Body of pancreas (tissue), 4 donors: ENCODE measurements at regions not wholly inside any gene's neighbourhood (a gene's known extent, or its start where the extent isn't known, plus 50 kb on each side); places are given as distances from the start of the nearest gene placed in this dataset.

ENCODE experiments used
- ATAC-seq: fragments of 150-250 bp; one replicate; pipeline ENCODE4 v1.9.1; 2016
- DNase-seq, 4 donors: peaks; one replicate each; pipeline ENCODE4 v3.0.0-alpha.2; 2019
- H3K27ac ChIP-seq, 4 donors: fragments of 200-600 bp; sonication (generic); 1 replicate in 3 of 4; 2 replicates in 1 of 4; pipeline versions ENCODE4 v1.5.1 to v1.6.1; 2016 to 2019; ENCODE audit warnings: mild to moderate bottlenecking in 1 of 4, mixed read lengths in 1 of 4, moderate library complexity in 1 of 4
- H3K27me3 ChIP-seq, 2 donors: fragments of 200-600 bp; sonication (generic); one replicate each; pipeline ENCODE4 v1.6.0; 2016; ENCODE audit warnings: mild to moderate bottlenecking in 1 of 2
- H3K36me3 ChIP-seq, 2 donors: fragments of 200-600 bp; sonication (generic); replicated peaks in 1 of 2; 2 replicates each; pipeline ENCODE4 v1.5.1; 2016; ENCODE audit warnings: low read depth in 2 of 2; ENCODE audit not compliant: insufficient read depth in 1 of 2
- H3K4me1 ChIP-seq: fragments of 200-600 bp; sonication (generic); one replicate; pipeline ENCODE4 v1.6.0; 2016
- H3K4me3 ChIP-seq, 2 donors: fragments of 200-600 bp; sonication (generic); 1 replicate in 1 of 2; 2 replicates in 1 of 2; pipeline ENCODE4 v1.5.1; 2016 to 2019
- H3K9me3 ChIP-seq, 3 donors: fragments of 200-600 bp; sonication (generic); 1 replicate in 2 of 3; 2 replicates in 1 of 3; pipeline ENCODE4 v1.5.1; 2016
- POLR2A ChIP-seq, 3 donors: fragments of 450-650 bp; IDR thresholded peaks; one replicate each; pipeline ENCODE4 v1.6.1; 2016; ENCODE audit warnings: antibody characterized with exemption in 3 of 3, mild to moderate bottlenecking in 2 of 3
- WGBS, 2 donors: methylation state at CpG; one replicate each; pipeline ENCODE4 v1.1.5; 2017; 5-methylcytosine and 5-hydroxymethylcytosine counted together
- intact Hi-C: fragments of 100-400 bp; cut with DNase I; formaldehyde crosslinking; loops from one replicate; pipeline ENCODE4 v1.15.1; 2023
- TF ChIP-seq, protein P1 (sequence below), 7 experiments: fragments of 450-650 bp in 4 of 7; fragments of 200-600 bp in 3 of 7; sonication (generic) in 3 of 7; IDR thresholded peaks; one replicate each; pipeline ENCODE4 v1.5.1; 2016 to 2019; ENCODE audit warnings: antibody characterized with exemption in 7 of 7

DNA sequence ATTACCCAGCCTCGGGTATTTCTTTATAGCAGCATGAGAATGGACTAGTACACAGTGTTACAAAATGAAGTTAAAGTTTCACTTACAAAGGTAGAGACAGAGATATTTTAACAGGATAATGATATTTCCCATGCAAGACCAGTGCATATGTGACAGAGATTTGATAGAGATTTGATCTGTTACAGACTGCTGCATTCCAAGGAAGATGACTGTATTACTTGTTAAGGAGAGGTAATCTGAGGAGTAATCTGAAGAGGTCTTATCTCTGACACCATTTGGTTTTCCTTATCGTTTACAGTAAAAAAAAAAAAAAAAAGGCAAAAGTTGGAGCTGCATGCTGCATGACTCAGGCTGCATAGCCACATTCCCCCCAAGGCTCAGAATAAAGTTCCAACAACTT lies 289.6 kb downstream of the POM121L12 start:
- no peaks in the 10 kb centered on the region for H3K9me3 ChIP-seq
- no peak for TF ChIP-seq POLR2A (IDR thresholded peaks at IDR 0.05)
- TF ChIP-seq, protein P1, sequence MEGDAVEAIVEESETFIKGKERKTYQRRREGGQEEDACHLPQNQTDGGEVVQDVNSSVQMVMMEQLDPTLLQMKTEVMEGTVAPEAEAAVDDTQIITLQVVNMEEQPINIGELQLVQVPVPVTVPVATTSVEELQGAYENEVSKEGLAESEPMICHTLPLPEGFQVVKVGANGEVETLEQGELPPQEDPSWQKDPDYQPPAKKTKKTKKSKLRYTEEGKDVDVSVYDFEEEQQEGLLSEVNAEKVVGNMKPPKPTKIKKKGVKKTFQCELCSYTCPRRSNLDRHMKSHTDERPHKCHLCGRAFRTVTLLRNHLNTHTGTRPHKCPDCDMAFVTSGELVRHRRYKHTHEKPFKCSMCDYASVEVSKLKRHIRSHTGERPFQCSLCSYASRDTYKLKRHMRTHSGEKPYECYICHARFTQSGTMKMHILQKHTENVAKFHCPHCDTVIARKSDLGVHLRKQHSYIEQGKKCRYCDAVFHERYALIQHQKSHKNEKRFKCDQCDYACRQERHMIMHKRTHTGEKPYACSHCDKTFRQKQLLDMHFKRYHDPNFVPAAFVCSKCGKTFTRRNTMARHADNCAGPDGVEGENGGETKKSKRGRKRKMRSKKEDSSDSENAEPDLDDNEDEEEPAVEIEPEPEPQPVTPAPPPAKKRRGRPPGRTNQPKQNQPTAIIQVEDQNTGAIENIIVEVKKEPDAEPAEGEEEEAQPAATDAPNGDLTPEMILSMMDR (IDR thresholded peaks at IDR 0.05) = no peak
- WGBS, 2 donors = 31 to 48% methylated on average over 2 of the region's 2 CpGs
- no peaks in the 10 kb centered on the region for H3K36me3 ChIP-seq
- no peak overlapping the region for H3K4me3 ChIP-seq
- no peak for DNase-seq
- ATAC-seq = no peak
- no peaks in the 10 kb centered on the region for H3K4me1 ChIP-seq
- intact Hi-C loops = no loop called here
- H3K27ac ChIP-seq = no peak overlapping the region
- no peaks in the 10 kb centered on the region for H3K27me3 ChIP-seq

DNA sequence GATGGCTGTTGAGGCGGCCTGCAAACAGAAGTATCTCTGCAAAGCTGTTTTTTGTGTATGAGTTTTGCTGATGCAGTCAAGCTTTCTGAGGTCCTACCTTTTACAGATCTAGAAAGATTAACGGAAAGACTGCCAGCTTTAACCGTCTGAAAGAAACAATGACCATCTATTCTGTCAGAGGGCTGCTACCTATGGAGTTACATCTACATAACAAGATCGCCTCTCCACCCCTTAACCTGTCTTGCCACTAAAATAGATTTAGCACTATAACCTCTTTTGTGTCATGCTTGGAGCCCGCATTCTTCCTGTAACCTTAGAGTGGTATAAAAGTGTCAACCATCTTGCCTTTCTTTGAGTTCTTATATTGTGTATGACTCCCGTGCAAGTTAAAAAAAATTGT lies 291.2 kb downstream of the POM121L12 start:
- Histone ChIP-seq H3K9me3 (no peaks in the 10 kb centered on the region), H3K36me3 (no peaks in the 10 kb centered on the region)

DNA sequence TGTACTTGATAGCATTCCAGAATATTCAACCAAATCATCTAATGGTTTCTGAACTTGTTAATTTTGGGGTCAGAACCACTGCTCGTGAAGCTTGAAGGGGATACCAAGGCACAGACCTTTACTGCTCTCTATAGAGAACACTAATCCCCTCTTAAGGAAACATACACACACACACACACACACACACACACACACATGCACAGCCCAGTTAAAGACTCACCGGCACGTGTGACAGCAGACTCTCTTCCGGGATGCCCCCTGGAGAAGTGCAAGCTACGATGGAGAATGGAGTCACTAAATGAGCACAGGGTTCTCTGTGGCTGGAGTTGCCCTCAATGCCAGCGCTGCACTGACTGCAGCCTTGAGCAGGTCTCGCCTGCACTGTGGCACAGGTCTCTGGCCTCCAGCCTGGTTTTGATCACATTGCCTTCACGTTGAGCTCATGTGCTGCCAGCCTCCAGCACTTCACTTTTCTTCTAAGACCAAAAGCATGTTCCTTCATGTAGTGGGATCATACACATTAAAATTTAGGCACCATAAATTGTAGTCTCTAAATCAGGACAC lies 300.8 kb downstream of the POM121L12 start:
- H3K27me3 ChIP-seq = no peaks in the 10 kb centered on the region
- TF ChIP-seq, protein P1 (IDR thresholded peaks at IDR 0.05) = no peak
- no peak for TF ChIP-seq POLR2A (IDR thresholded peaks at IDR 0.05)
- no peak for ATAC-seq
- no peak overlapping the region for H3K4me3 ChIP-seq
- H3K36me3 ChIP-seq = no peaks in the 10 kb centered on the region
- WGBS, 2 donors = 73 to 74% methylated on average over 7 to 8 of the region's 8 CpGs
- no peak overlapping the region for H3K27ac ChIP-seq
- H3K4me1 ChIP-seq = no peaks in the 10 kb centered on the region
- no peak for DNase-seq
- intact Hi-C loops = no loop called here
- no peaks in the 10 kb centered on the region for H3K9me3 ChIP-seq

More for the DNA sequence above, 291.2 kb downstream of the POM121L12 start:
- ATAC-seq = no peak
- Histone ChIP-seq H3K4me1 (no peaks in the 10 kb centered on the region), H3K4me3 (no peak overlapping the region), H3K27me3 (no peaks in the 10 kb centered on the region), H3K27ac (no peak overlapping the region)
- 35 to 46% methylated on average over 6 of the region's 6 CpGs for WGBS, 2 donors
- DNase-seq = no peak
- intact Hi-C loops = no loop called here
- TF ChIP-seq, protein P1 (IDR thresholded peaks at IDR 0.05) = no peak
- no peak for TF ChIP-seq POLR2A (IDR thresholded peaks at IDR 0.05)

DNA sequence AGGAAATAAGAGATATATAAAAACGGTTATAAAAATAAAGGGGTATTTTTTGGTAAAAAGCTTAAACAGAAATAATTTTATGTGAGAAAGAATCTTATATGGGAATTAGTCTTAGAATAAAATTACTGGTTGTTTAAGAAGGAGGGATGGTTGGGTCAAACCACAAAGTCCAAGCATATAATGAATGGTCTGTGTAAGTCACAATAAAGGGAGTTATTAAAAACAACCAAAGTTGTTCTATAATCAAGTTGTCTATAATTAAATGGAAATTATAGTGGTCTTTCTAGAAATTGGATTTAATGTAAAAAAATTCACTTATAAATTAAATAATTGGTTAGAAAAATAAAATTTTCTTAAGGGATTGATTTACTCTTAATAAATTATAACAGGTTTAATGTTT lies 304.8 kb downstream of the POM121L12 start:
- ATAC-seq (no peak), DNase-seq (no peak)
- 70 to 78% methylated on average over 1 of the region's 1 CpG for WGBS, 2 donors
- no peak overlapping the region for H3K27ac ChIP-seq
- no peaks in the 10 kb centered on the region for H3K9me3 ChIP-seq
- H3K4me3 ChIP-seq = no peak overlapping the region
- TF ChIP-seq, protein P1 (IDR thresholded peaks at IDR 0.05) = no peak
- no peak for TF ChIP-seq POLR2A (IDR thresholded peaks at IDR 0.05)
- no peaks in the 10 kb centered on the region for H3K4me1 ChIP-seq
- H3K36me3 ChIP-seq = no peaks in the 10 kb centered on the region
- no peaks in the 10 kb centered on the region for H3K27me3 ChIP-seq
- intact Hi-C loops = no loop called here

DNA sequence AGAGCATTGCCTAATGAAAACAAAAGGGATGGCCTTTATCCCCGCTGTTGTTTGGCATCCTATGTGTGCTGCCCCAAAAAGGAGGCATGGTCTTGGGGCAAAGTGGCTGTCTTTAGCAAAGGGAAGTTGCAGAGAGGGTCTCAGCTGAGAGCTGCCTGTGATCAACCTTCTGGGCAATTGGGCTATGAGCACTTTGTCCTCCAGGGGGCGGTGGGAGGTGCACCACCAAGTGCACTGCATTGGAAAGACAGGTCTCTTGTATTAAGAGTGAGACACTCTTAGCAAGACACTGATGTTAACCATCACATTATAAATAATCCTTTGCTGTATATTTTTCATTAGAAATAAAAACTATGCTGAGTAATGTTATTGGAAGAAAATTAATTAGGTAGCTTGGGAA lies 314.8 kb downstream of the POM121L12 start:
- DNase-seq (peak in 3 of 4 donors; percentile 3 to 22 (median 19)), ATAC-seq (no peak)
- Histone ChIP-seq H3K9me3 (no peaks in the 10 kb centered on the region), H3K27me3 (no peaks in the 10 kb centered on the region), H3K4me1 (no peaks in the 10 kb centered on the region), H3K27ac (no peak overlapping the region), H3K36me3 (no peaks in the 10 kb centered on the region), H3K4me3 (no peak overlapping the region)
- TF ChIP-seq, protein P1 (IDR thresholded peaks at IDR 0.05) = peak in 2 of 7 experiments; percentile 12 to 18
- TF ChIP-seq POLR2A (IDR thresholded peaks at IDR 0.05) = no peak
- intact Hi-C loops = no loop called here
- whole genome bisulfite sequencing, 2 donors = 5 to 19% methylated on average over 2 of the region's 2 CpGs
